SK-N-SH treated with all-trans-retinoic acid at 6 μM for 48 hours (cell line): ENCODE measurements at regions not wholly inside any gene's neighbourhood (a gene's known extent, or its start where the extent isn't known, plus 50 kb on each side); places are given as distances from the start of the nearest gene placed in this dataset.

ENCODE experiments used
- ARNTL ChIP-seq: fragments of 450-650 bp; formaldehyde crosslinking; IDR thresholded peaks from 2 replicates; pipeline ENCODE4 v1.5.0; 2020; ENCODE audit warnings: low read depth, mild to moderate bottlenecking, moderate library complexity, borderline replicate concordance
- CREB5 ChIP-seq: fragments of 250-450 bp; sonication (Bioruptor Pico); IDR thresholded peaks from 2 replicates; pipeline ENCODE4 v1.5.1; 2020; ENCODE audit warnings: low read depth, mild to moderate bottlenecking, moderate library complexity
- ESRRG ChIP-seq: fragments of 250-450 bp; sonication (Bioruptor Pico); IDR thresholded peaks from 2 replicates; pipeline ENCODE4 v1.6.1; 2021; ENCODE audit warnings: mild to moderate bottlenecking
- ISL1 ChIP-seq: fragments of 250-450 bp; sonication (Bioruptor Pico); IDR thresholded peaks from 2 replicates; pipeline ENCODE4 v2.1.2; 2022; ENCODE audit warnings: mild to moderate bottlenecking, moderate library complexity
- OSR1 ChIP-seq: fragments of 250-450 bp; sonication (Bioruptor Pico); IDR thresholded peaks from 2 replicates; pipeline ENCODE4 v1.8.0; 2022; ENCODE audit warnings: moderate library complexity, mild to moderate bottlenecking, inconsistent platforms
- PATZ1 ChIP-seq: fragments of 250-450 bp; sonication (Bioruptor Pico); IDR thresholded peaks from 2 replicates; pipeline ENCODE4 v1.8.0; 2020; ENCODE audit warnings: mild to moderate bottlenecking, moderate library complexity, borderline replicate concordance
- POU6F1 ChIP-seq: fragments of 250-450 bp; sonication (Bioruptor Pico); IDR thresholded peaks from 2 replicates; pipeline ENCODE4 v1.8.0; 2021; ENCODE audit warnings: low read depth, mild to moderate bottlenecking, moderate library complexity, borderline replicate concordance
- RARB ChIP-seq: fragments of 250-450 bp; sonication (Bioruptor Pico); IDR thresholded peaks from 2 replicates; pipeline ENCODE4 v1.8.0; 2021; ENCODE audit warnings: mild to moderate bottlenecking, moderate library complexity
- TSHZ2 ChIP-seq: fragments of 250-450 bp; sonication (Bioruptor Pico); IDR thresholded peaks from 2 replicates; pipeline ENCODE4 v1.5.0; 2020; ENCODE audit warnings: mild to moderate bottlenecking, moderate library complexity
- ZNF8 ChIP-seq: fragments of 450-650 bp; formaldehyde crosslinking; IDR thresholded peaks from 2 replicates; pipeline ENCODE4 v1.5.0; 2020; ENCODE audit warnings: mild to moderate bottlenecking, moderate library complexity

GRCh38 chr12:45613296-45613695, 116.2 kb upstream of the ARID2 start:
- TF ChIP-seq PATZ1 (CRISPR knock-in tag): no peak
- TF ChIP-seq TSHZ2 (CRISPR knock-in tag): no peak
- no peak for TF ChIP-seq ARNTL
- TF ChIP-seq POU6F1 (CRISPR knock-in tag): no peak
- TF ChIP-seq ISL1: no peak
- no peak for TF ChIP-seq ESRRG
- TF ChIP-seq CREB5 (CRISPR knock-in tag): no peak
- TF ChIP-seq ZNF8 (CRISPR knock-in tag): no peak
- TF ChIP-seq OSR1: no peak
- no peak for TF ChIP-seq RARB (CRISPR knock-in tag)
